HG03196 (cell line): ENCODE measurements at regions not wholly inside any gene's neighbourhood (a gene's known extent, or its start where the extent isn't known, plus 50 kb on each side); places are given as distances from the start of the nearest gene placed in this dataset.
"Not testable (repeated sequence)": the region's sequence is repeated elsewhere in the genome, so short reads cannot be mapped to it uniquely, and the experiment has no call there.

Experiments
- ATAC-seq: cut with Tn5 transposase; IDR thresholded peaks from one replicate; pipeline ENCODE4 v1.9.1; 2021; ENCODE audit not compliant: unreplicated experiment

DNA sequence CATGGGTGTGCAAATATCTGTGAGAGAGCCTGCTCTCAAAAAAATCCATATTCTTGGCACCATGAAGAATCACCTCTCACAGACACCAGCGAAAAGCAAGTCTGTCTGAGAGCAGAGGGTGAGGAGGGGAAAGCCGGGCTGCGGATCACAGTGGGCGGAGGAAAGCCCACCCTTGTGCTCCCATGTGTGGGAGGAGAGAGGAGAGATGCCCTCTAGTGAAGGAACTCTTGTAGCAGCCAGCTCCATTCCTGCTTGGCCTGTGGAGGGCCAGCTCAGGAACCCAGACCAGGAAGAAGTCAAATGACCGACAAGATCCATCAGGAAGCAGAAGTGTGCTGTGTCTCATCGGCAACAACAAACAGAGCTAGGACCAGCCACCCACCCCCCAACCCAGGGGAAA lies 321.7 kb upstream of the PLGLB1 start:
- not testable (repeated sequence) for ATAC-seq

DNA sequence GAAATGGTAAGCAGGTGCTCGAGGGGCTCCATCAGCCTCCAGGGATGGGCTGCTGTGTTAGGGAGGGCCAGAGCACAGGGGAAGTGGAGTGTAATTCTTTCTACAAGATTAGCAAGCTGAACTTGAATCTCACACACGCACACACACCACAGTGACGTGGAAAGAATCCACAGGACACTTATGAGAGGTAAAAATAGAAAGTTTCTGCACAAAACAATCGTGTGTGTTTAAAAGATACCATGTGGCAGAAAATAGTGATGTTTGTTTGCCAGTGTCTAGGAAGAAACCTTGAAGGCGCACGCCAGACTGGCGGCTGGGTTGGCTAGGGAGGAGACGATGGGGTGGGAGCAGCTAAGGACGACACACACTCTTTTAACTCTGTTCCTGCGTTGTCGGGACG lies 323.6 kb upstream of the PLGLB1 start:
- ATAC-seq: not testable (repeated sequence)

DNA sequence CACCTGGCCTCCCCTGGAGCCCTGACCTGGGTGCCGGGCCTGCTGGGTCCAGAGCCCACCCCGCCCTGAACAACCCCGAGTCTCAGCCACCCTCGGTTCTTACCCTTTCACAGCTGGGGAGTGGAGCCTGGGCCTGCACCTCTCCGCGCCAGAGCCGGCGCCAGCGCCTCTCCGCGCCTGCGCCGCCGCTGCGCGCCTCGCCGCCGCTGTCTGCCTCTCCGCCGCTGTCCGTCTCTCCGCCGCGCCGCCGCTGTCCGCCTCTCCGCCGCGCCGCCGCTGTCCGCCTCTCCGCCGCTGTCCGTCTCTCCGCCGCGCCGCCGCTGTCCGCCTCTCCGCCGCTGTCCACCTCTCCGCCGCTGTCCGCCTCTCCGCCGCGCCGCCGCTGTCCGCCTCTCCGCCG lies 326.9 kb upstream of the PLGLB1 start:
- ATAC-seq: not testable (repeated sequence)

DNA sequence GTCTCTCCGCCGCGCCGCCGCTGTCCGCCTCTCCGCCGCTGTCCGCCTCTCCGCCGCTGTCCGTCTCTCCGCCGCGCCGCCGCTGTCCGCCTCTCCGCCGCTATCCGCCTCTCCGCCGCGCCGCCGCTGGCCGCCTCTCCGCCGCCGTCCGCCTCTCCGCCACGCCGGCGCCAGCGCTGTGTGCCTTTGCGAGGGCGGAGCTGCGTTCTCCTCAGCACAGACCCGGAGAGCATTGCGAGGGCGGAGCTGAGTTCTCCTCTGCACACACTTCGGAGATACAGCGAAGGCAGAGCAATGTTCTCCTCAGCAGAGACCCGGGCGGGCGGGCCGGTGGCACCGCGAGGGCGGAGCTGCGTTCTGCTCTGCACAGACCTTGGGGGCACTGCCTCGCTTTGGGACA lies 327.4 kb upstream of the PLGLB1 start:
- ATAC-seq: not testable (repeated sequence)

DNA sequence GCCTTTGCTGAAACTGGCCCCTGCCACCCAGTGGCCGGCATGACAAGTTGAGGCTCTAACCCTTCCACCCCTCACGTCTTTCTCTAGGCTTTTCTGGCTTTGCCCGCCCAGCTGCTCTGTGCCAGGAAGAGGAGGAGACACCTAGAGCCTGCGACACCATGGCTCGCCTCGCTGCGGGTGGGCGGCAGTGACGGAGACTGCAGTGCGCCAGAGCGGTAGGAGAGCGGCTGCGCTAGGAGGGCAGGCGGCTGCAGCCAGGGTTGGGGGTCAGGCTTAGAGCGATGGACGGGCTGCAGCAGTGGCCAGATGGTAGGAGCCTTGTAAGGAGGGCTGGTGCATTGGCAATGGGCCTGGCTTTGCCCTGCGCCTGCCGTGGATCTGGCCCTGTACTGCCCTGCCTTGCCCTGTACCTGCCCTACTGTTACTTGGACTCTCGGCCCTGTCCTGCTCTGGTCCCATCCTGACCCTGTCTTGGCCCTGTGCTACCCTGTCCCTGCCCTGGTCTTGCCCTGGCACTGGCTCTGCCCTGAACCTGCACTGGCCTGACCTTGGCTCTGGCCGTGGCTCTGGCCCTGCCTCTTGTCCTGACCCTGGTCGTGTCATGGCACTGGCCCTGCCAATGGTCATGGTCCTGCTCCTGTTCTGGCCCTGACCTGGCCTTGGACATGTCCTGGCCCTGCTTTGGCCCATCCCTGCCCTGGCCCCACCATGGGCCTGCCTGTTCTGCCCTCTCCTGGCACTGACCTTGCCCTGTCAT lies 330.7 kb upstream of the PLGLB1 start:
- not testable (repeated sequence) for ATAC-seq

DNA sequence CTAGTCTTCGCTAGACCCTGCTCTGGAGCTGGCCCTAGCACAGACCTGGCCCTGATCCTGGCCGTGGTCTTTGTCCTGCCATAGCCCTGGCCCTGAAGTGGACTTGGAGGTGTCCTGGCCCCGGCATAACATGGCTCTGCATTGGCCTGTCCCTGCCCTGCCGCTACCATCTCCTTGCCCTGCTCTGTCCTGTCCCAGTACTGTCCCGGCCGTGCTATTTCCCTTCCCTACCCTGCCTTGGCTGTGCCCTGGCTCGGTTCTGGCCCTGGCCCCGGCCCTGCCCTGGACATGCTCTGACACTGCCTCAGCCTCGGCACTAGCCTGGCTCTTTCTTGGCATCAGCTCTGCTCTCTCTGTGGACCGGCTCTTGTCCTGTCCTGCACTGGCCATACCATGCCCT lies 331.8 kb upstream of the PLGLB1 start:
- ATAC-seq: not testable (repeated sequence)

DNA sequence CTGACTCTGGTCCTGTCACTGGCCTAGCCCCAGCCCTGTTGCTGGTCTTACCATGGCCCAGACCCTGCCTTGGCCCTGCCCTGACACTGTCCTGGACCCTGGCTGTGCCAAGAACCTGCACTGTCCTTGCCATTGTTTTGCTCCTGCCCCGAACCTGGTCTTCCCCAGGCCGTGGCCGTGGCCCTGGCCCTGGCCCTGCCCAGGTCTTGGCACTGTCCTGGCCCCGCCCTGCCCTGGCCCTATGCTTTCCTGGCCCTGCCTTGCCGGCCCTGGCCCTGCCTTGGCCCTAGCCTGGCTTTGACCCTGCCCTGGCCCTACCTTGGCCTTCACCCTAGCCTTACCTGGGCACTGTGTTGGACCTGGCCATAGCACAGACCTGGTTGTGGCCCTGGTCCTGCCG lies 332.5 kb upstream of the PLGLB1 start:
- not testable (repeated sequence) for ATAC-seq

DNA sequence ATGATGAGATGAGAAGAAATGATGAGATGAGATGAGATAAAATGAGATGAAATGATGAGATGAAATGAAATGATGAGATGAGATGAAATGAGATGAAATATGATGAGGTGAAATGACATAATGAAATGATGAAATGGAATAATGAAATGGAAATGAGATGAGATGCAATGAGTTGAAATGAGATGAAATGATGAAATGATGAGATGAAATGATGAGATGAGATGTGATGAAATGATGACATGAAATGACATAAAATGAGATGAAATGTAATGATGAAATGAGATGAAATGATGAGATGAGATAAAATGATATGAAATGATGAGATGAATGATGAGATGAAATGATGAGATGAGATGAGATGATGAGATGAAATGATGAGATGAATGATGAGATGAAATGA lies 338.6 kb upstream of the PLGLB1 start:
- ATAC-seq: not testable (repeated sequence)

DNA sequence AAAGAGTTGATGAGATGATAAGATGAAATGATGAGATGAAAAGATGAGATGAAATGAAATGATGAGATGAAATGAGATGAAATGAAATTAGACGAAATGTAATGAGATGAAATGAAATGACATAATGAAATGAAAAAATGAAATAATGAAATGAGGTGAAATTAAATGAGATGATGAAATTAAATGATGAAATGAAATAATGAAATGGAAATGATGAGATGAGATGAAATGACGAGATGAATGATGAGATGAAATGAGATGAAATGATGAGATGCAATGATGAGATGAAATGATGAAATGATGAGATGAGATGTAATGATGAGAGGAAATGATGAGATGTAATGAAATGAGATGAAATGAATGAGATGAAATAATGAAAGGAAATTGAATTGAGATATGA lies 339.3 kb upstream of the PLGLB1 start:
- ATAC-seq: not testable (repeated sequence)

DNA sequence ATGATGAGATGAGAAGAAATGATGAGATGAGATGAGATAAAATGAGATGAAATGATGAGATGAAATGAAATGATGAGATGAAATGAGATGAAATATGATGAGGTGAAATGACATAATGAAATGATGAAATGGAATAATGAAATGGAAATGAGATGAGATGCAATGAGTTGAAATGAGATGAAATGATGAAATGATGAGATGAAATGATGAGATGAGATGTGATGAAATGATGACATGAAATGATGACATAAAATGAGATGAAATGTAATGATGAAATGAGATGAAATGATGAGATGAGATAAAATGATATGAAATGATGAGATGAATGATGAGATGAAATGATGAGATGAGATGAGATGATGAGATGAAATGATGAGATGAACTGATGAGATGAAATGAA lies 340.2 kb upstream of the PLGLB1 start:
- ATAC-seq: not testable (repeated sequence)

DNA sequence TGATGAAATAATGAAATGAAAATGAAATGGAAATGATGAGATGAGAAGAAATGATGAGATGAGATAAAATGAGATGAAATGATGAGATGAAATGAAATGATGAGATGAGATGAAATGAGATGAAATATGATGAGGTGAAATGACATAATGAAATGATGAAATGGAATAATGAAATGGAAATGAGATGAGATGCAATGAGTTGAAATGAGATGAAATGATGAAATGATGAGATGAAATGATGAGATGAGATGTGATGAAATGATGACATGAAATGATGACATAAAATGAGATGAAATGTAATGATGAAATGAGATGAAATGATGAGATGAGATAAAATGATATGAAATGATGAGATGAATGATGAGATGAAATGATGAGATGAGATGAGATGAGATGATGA lies 342.7 kb upstream of the PLGLB1 start:
- not testable (repeated sequence) for ATAC-seq

DNA sequence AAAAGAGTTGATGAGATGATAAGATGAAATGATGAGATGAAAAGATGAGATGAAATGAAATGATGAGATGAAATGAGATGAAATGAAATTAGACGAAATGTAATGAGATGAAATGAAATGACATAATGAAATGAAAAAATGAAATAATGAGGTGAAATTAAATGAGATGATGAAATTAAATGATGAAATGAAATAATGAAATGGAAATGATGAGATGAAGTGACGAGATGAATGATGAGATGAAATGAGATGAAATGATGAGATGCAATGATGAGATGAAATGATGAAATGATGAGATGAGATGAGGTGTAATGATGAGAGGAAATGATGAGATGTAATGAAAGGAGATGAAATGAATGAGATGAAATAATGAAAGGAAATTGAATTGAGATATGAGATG lies 343.4 kb upstream of the PLGLB1 start:
- ATAC-seq: not testable (repeated sequence)

DNA sequence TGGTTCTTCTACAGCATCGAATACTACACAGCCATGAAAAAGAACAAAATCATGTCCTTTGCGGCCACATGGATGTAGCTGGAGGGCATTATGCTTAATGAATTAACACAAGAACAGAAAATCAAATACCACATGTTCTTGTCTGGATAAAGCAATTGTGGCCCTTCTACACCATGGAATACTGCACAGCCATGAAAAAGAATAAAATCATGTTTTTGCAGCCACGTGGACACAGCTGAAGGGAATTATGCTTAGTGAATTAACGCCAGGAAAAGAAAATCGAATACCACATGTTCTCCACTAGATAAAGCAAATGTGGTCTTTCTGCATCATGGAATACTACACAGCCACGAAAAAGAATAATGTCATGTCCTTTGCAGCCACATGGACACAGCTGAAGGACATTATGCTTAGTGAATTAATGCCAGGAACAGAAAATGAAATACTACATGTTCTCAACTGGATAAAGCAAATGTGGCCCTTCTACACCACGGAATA lies 361.8 kb upstream of the PLGLB2 start:
- ATAC-seq: not testable (repeated sequence)

DNA sequence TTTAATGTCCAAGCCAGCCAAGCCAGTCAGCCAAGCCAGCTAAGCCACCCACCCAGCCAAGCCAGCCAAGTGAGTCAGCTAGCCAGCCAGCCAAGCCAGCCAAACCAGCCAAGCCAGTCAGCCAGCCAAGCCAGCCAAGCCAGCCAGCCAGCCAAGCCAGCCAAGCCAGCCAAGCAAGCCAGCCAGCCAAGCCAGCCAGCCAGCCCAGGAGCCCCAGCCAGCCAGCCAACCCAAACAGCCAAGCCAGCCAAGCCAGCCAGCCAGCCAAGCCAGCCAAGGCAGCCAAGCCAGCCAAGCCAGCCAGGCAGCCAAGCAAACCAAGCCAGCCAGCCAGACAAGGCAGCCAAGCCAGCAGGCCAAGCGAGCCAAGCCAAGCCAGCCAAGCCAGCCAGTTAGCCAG lies 352.1 kb upstream of the PLGLB2 start:
- not testable (repeated sequence) for ATAC-seq

DNA sequence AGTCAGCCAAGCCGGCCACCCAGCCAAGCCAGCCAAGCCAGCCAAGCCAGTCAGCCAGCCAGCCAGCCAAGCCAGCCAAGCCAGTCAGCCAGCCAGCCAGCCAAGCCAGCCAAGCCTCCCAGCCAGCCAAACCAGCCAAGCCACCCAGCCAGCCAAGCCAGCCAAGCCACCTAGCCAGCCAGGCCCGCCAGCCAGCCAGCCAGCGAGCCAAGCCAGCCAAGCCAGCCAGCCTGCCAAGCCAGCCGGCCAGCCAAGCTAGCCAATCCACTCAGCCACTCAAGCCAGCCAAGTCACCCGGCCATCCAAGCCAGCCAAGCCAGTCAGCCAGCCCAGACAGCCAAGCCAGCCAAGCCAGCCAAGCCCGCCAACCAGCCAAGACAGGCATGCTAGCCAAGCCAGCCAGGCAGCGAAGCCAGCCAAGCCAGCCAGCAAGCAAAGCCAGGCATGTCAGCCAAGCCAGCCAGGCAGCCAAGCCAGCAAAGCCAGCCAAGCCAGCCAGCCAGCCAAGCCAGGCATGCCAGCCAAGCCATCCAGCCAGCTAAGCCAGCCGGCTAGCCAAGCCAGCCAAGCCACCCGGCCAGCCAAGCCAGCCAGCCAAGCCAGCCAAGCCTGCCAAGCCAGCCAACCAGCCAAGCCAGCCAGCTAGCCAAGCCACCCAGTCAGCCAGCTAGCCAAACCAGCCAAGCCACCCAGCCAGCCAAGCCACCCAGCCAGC lies 351.2 kb upstream of the PLGLB2 start:
- ATAC-seq: not testable (repeated sequence)

DNA sequence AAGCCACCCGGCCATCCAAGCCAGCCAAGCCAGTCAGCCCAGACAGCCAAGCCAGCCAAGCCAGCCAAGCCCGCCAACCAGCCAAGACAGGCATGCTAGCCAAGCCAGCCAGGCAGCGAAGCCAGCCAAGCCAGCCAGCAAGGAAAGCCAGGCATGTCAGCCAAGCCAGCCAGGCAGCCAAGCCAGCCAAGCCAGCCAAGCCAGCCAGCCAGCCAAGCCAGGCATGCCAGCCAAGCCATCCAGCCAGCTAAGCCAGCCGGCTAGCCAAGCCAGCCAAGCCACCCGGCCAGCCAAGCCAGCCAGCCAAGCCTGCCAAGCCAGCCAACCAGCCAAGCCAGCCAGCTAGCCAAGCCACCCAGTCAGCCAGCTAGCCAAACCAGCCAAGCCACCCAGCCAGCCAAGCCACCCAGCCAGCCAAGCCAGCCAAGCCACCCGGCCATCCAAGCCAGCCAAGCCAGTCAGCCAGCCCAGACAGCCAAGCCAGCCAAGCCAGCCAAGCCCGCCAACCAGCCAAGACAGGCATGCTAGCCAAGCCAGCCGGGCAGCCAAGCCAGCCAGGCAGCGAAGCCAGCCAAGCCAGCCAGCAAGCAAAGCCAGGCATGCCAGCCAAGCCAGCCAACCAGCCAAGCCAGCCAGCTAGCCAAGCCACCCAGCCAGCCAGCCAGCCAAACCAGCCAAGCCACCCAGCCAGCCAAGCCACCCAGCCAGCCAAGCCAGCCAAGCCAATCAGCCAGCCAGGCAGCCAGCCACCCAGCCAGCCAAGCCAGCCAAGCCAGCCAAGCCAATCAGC lies 350.4 kb upstream of the PLGLB2 start:
- not testable (repeated sequence) for ATAC-seq

DNA sequence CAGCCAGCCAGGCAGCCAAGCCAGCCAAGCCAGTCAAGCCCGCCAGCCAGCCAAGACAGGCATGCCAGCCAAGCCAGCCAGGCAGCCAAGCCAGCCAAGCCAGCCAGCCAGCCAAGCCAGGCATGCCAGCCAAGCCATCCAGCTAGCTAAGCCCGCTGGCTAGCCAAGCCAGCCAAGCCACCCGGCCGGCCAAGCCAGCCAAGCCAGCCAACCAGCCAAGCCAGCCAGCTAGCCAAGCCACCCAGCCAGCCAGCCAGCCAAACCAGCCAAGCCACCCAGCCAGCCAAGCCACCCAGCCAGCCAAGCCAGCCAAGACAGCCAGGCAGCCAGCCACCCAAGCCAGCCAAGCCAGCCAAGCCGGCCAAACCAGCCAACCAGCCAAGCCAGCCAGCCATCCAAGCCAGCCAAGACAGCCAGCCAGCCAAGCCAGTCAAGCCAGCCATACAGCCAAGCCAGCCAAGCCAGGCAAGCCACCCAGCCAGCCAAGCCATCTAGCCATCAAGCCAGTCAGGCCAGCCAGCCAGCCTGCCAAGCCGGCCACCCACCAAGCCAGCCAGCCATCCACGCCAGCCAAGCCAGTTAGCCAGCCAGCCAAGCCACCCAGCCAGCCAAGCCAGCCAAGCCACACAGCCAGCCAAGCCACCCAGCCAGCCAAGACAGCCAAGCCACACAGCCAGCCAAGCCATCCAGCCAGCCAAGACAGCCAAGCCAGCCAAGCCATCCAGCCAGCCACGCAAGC lies 349.2 kb upstream of the PLGLB2 start:
- not testable (repeated sequence) for ATAC-seq

DNA sequence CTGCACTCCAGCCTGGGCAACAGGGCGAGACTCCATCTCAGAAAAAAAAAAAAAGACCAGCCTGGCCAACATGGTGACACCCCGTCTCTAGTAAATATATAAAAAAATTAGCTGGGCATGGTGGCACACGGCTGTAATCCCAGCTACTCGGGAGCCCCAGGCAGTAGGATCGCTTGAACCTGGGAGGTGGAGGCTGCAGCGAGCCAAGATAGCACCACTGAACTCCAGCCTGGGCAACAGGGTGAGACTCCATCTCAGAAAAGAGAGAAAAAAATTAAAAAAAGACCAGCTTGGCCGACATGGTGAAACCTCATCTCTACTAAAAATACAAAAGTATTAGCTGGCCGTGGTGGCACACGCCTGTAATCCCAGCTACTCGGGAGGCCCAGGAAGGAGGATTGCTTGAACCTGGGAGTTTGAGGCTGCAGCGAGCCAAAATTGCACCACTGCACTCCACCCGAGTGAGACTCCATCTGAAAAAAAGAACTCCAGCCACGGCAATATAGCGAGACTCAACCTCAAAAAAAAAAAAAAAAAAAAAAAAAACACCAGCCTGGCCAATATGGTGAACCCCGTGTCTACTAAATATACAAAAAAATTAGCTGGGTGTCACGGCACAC lies 346.1 kb upstream of the PLGLB2 start:
- ATAC-seq: no peak

DNA sequence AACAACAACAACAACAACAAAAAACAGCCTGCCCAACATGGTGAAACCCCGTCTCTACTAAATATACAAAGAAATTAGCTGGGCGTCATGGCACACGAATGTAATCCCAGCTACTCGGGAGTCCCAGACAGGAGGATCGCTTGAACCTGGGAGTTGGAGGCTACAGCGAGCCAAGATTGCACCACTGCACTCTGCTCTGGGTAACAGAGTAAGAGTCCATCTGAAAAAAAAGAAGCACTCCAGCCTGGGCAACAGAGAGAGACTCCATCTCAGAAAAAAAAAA lies 344.1 kb upstream of the PLGLB2 start:
- ATAC-seq: no peak

DNA sequence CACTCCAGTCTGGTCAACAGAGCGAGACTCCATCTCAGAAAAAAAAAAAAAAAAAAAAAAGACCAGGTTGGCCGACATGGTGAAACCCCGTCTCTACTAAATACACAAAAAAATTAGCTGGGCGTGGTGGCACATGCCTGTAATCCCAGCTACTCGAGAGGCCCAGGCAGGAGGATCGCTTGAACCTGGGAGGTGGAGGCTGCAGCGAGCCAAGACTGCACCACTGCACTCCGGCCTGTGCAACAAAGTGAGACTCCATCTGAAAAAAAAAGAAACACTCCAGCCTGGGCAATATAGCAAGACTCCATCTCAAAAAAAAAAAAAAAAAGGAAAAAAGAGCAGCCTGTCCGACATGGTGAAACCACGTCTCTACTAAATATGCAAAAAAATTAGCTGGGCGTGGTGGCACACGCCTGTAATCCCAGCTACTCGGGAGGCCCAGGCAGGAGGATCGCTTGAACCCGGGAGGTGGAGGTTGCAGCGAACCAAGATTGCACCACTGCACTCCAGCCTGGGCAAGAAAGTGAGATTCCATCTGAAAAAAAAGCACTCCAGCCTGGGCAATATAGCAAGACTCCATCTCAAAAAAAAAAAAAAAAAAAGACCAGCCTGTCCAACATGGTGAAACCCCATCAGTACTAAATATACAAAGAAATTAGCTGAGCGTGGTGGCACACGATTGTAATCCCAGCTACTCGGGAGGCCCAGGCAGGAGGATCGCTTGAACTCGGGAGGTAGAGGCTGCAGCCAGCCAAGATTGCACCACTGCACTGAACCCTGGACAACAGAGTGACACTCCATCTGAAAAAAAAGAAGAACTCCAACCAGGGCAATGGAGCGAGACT lies 343.3 kb upstream of the PLGLB2 start:
- ATAC-seq: not testable (repeated sequence)
